IMR-90 (cell line): ENCODE measurements at regions not wholly inside any gene's neighbourhood (a gene's known extent, or its start where the extent isn't known, plus 50 kb on each side); places are given as distances from the start of the nearest gene placed in this dataset.

ENCODE experiments used
- ATAC-seq: fragments of 200-7000 bp; cut with Tn5 transposase; 2 replicates; pipeline ENCODE4 v1.9.1; 2020; ENCODE audit warnings: low read depth, mild to moderate bottlenecking, moderate library complexity
- BruUV-seq: library from RNA; stranded (reverse); fragments of 400-500 nt; replicated peaks from 2 replicates; lab custom pipeline; 2021; lab: Mats Ljungman, UMichigan
- CTCF ChIA-PET: fragments of 300-600 bp; formaldehyde crosslinking; extraction: SDS; loops from one replicate; lab custom pipeline; 2021; ENCODE audit warnings: antibody characterized with exemption; lab: Yijun Ruan, JAX
- POLR2A ChIA-PET: fragments of 300-600 bp; sonication (Branson Sonifier 250); formaldehyde crosslinking; loops from one replicate; lab custom pipeline; 2022; ENCODE audit warnings: antibody characterized with exemption; ENCODE audit not compliant: unreplicated experiment; lab: Charles Lee
- DNase-seq: peaks from one replicate; pipeline ENCODE4 v3.0.0; 2013
- H2AFZ ChIP-seq: replicated peaks from 2 replicates; pipeline ENCODE3; 2013; ENCODE audit warnings: low read length, mild to moderate bottlenecking; ENCODE audit not compliant: poor library complexity
- H2AK5ac ChIP-seq: 2 replicates; pipeline ENCODE4 v1.6.1; 2013; ENCODE audit warnings: low read depth, low read length, inconsistent platforms
- H2AK9ac ChIP-seq: replicated peaks from 2 replicates; pipeline ENCODE3; 2013; ENCODE audit warnings: mild to moderate bottlenecking, low read depth, low read length, moderate library complexity; ENCODE audit not compliant: poor library complexity
- H2BK120ac ChIP-seq: 2 replicates; pipeline ENCODE4 v1.6.1; 2013; ENCODE audit warnings: low read depth, low read length, inconsistent platforms
- H2BK15ac ChIP-seq: 3 replicates; pipeline ENCODE4 v1.6.1; 2013; ENCODE audit warnings: low read depth, low read length, inconsistent platforms
- H2BK20ac ChIP-seq: 2 replicates; pipeline ENCODE4 v1.6.1; 2013; ENCODE audit warnings: low read depth, mild to moderate bottlenecking, inconsistent platforms, low read length, moderate library complexity
- H2BK5ac ChIP-seq: 2 replicates; pipeline ENCODE4 v1.6.1; 2013; ENCODE audit warnings: mild to moderate bottlenecking, low read depth, low read length, inconsistent platforms; ENCODE audit not compliant: poor library complexity, severe bottlenecking
- H3K14ac ChIP-seq: replicated peaks from 2 replicates; pipeline ENCODE4 v1.6.1; 2013; ENCODE audit warnings: low read depth, low read length, inconsistent platforms
- H3K18ac ChIP-seq: 2 replicates; pipeline ENCODE4 v1.6.1; 2013; ENCODE audit warnings: low read depth, low read length, control low read depth
- H3K23ac ChIP-seq: 2 replicates; pipeline ENCODE4 v1.6.1; 2013; ENCODE audit warnings: low read depth, low read length, inconsistent platforms
- H3K27ac ChIP-seq: 2 replicates; pipeline ENCODE4 v1.5.1; 2013; ENCODE audit warnings: mild to moderate bottlenecking, control low read depth, low read length; ENCODE audit not compliant: insufficient read depth
- H3K27me3 ChIP-seq: 2 replicates; pipeline ENCODE4 v1.6.1; 2013; ENCODE audit warnings: low read length; ENCODE audit not compliant: control insufficient read depth, insufficient read depth
- H3K36me3 ChIP-seq: 2 replicates; pipeline ENCODE4 v1.6.1; 2013; ENCODE audit warnings: low read length, mixed read lengths; ENCODE audit not compliant: control insufficient read depth, insufficient read depth
- H3K4ac ChIP-seq: 2 replicates; pipeline ENCODE4 v1.6.1; 2013; ENCODE audit warnings: low read depth, low read length, inconsistent platforms
- H3K4me1 ChIP-seq: 2 replicates; pipeline ENCODE4 v1.6.1; 2013; ENCODE audit warnings: low read length, mixed read lengths; ENCODE audit not compliant: control insufficient read depth, insufficient read depth
- H3K4me2 ChIP-seq: 2 replicates; pipeline ENCODE4 v1.6.1; 2013; ENCODE audit warnings: low read depth, mild to moderate bottlenecking, control low read depth, low read length, moderate library complexity
- H3K4me3 ChIP-seq: 2 replicates; pipeline ENCODE4 v1.5.1; 2013; ENCODE audit warnings: low read depth, mild to moderate bottlenecking, control low read depth, low read length, moderate library complexity; ENCODE audit not compliant: insufficient read depth
- H3K56ac ChIP-seq: 2 replicates; pipeline ENCODE4 v1.6.1; 2013; ENCODE audit warnings: low read length, inconsistent platforms; ENCODE audit not compliant: insufficient read depth; ENCODE audit errors: extremely low read depth
- H3K79me1 ChIP-seq, 2 experiments: 2 replicates each; pipeline ENCODE4 v1.6.1; 2013; ENCODE audit warnings: low read length in 2 of 2, inconsistent platforms in 1 of 2, low read depth in 1 of 2
- H3K9ac ChIP-seq: 2 replicates; pipeline ENCODE4 v1.6.1; 2013; ENCODE audit warnings: low read depth, low read length, control low read depth
- H3K9me1 ChIP-seq: 2 replicates; pipeline ENCODE4 v1.6.1; 2013; ENCODE audit warnings: low read length, inconsistent platforms; ENCODE audit not compliant: insufficient read depth
- H3K9me3 ChIP-seq: 2 replicates; pipeline ENCODE4 v1.6.1; 2013; ENCODE audit warnings: low read length; ENCODE audit not compliant: control insufficient read depth, insufficient read depth
- H4K20me1 ChIP-seq: 2 replicates; pipeline ENCODE4 v1.6.1; 2013; ENCODE audit warnings: low read length, inconsistent platforms; ENCODE audit not compliant: insufficient read depth
- H4K5ac ChIP-seq: 2 replicates; pipeline ENCODE4 v1.6.1; 2013; ENCODE audit warnings: mild to moderate bottlenecking, low read depth, low read length, control low read depth
- H4K8ac ChIP-seq, 2 experiments: 2 replicates each; pipeline ENCODE4 v1.6.1; 2013; ENCODE audit warnings: low read depth in 2 of 2, low read length in 2 of 2, control low read depth in 1 of 2, inconsistent platforms in 1 of 2
- H4K91ac ChIP-seq: 2 replicates; pipeline ENCODE4 v1.6.1; 2013; ENCODE audit warnings: low read depth, low read length, inconsistent platforms; ENCODE audit not compliant: insufficient read depth
- CEBPB ChIP-seq: IDR thresholded peaks from 2 replicates; pipeline ENCODE4 v1.6.1; 2012; ENCODE audit warnings: low read depth, low read length, improper control_type of control experiment
- CTCF ChIP-seq: conservative IDR thresholded peaks from 2 replicates; pipeline ENCODE4 v1.5.1; 2012; ENCODE audit warnings: mild to moderate bottlenecking, low read depth, low read length, improper control_type of control experiment
- FOS ChIP-seq: fragments of 150-350 bp; IDR thresholded peaks from 2 replicates; pipeline ENCODE4 v1.6.1; 2016; ENCODE audit warnings: low read depth, low read length
- MAFK ChIP-seq: IDR thresholded peaks from 2 replicates; pipeline ENCODE4 v1.6.1; 2012; ENCODE audit warnings: low read depth, low read length, improper control_type of control experiment
- MAZ ChIP-seq: IDR thresholded peaks from 2 replicates; pipeline ENCODE4 v1.6.1; 2012; ENCODE audit warnings: low read depth, mild to moderate bottlenecking, low read length, improper control_type of control experiment, moderate library complexity, borderline replicate concordance
- NFE2L2 ChIP-seq: fragments of 150-350 bp; IDR thresholded peaks from 2 replicates; pipeline ENCODE4 v1.6.1; 2016; ENCODE audit warnings: low read depth, mild to moderate bottlenecking, low read length
- RAD21 ChIP-seq: IDR thresholded peaks from 2 replicates; pipeline ENCODE4 v1.6.1; 2012; ENCODE audit warnings: low read length, improper control_type of control experiment
- RFX5 ChIP-seq: IDR thresholded peaks from 2 replicates; pipeline ENCODE4 v1.8.0; 2012; ENCODE audit warnings: low read depth, mild to moderate bottlenecking, low read length, moderate library complexity
- WGBS, 2 experiments: methylation state at CpG; one replicate each; pipeline versions ENCODE4 v1.1.5 to v1.1.7; 2013; ENCODE audit warnings: missing lambda C conversion rate in 2 of 2; ENCODE audit not compliant: insufficient read length in 1 of 2; ENCODE audit errors: extremely low coverage in 2 of 2; 5-methylcytosine and 5-hydroxymethylcytosine counted together
- dilution Hi-C: fragments of 300-500 bp; cut with HindIII; formaldehyde crosslinking; loops from one replicate; pipeline ENCODE4 v1.14.3; 2018; ENCODE audit warnings: low sequenced_read_pairs; ENCODE audit not compliant: unreplicated experiment
- in situ Hi-C: fragments of 300-500 bp; cut with MboI; formaldehyde crosslinking; loops from 3 replicates; pipeline ENCODE4 v1.14.3; 2019; ENCODE audit warnings: low sequenced_read_pairs, inconsistent platforms, mixed read lengths
- intact Hi-C: fragments of 100-400 bp; cut with micrococcal nuclease; formaldehyde crosslinking; loops from 2 replicates; pipeline ENCODE4 v1.10.0; 2022

- CTCF ChIA-PET, result no interaction called here
- H3K4me2 ChIP-seq, result no peak overlapping the region
- no peaks in the 10 kb centered on the region for H3K27me3 ChIP-seq
- no peaks in the 10 kb centered on the region for H4K20me1 ChIP-seq
- H3K18ac ChIP-seq, result no peak overlapping the region
- H4K8ac ChIP-seq, result no peak overlapping the region
- H3K79me1 ChIP-seq, result no peaks in the 10 kb centered on the region
- H2AK5ac ChIP-seq, result no peak overlapping the region
- H2BK120ac ChIP-seq, result no peak overlapping the region
- no peak overlapping the region for H2BK20ac ChIP-seq
- intact Hi-C loops (no loop called here), in situ Hi-C loops (no loop called here), dilution Hi-C loops (no loop called here)
- H2AK9ac ChIP-seq, result no peak overlapping the region
- WGBS, 2 experiments, result no CpG with 5 or more reads among the region's 2 CpGs
- TF ChIP-seq RFX5 (no peak), MAZ (no peak), MAFK (no peak), RAD21 (no peak), FOS (no peak), CEBPB (no peak), CTCF (no peak), NFE2L2 (no peak)
- ATAC-seq (no peak), DNase-seq (no peak)
- POLR2A ChIA-PET, result no interaction called here
- no peak overlapping the region for H3K23ac ChIP-seq
- H2BK15ac ChIP-seq, result no peak overlapping the region
- no peak overlapping the region for H3K4me3 ChIP-seq
- no peaks in the 10 kb centered on the region for H3K36me3 ChIP-seq
- no TSS peak for BruUV-seq
- H2AFZ ChIP-seq, result no peak overlapping the region
- H2BK5ac ChIP-seq, result no peak overlapping the region
- no peaks in the 10 kb centered on the region for H3K4me1 ChIP-seq
- no peak overlapping the region for H3K9ac ChIP-seq
- no peaks in the 10 kb centered on the region for H3K9me1 ChIP-seq
- no peak overlapping the region for H4K91ac ChIP-seq
- H3K14ac ChIP-seq, result no peak overlapping the region
- H3K4ac ChIP-seq, result no peak overlapping the region
- no peaks in the 10 kb centered on the region for H3K9me3 ChIP-seq
- no peak overlapping the region for H3K56ac ChIP-seq
- no peak overlapping the region for H4K5ac ChIP-seq
- no peak overlapping the region for H3K27ac ChIP-seq
Observed at GRCh38 chr3:190762801-190763200, 99.7 kb downstream of the GMNC start.
